Mesendoderm (in vitro differentiated cells): ENCODE measurements at regions not wholly inside any gene's neighbourhood (a gene's known extent, or its start where the extent isn't known, plus 50 kb on each side); places are given as distances from the start of the nearest gene placed in this dataset.
"Not testable (repeated sequence)": the region's sequence is repeated elsewhere in the genome, so short reads cannot be mapped to it uniquely, and the experiment has no call there.

ENCODE experiments used
- DNase-seq: peaks from one replicate; pipeline ENCODE4 v3.0.0; 2013
- H2AK5ac ChIP-seq: 2 replicates; pipeline ENCODE4 v1.6.1; 2013; ENCODE audit warnings: low read length, inconsistent platforms
- H2BK120ac ChIP-seq: 2 replicates; pipeline ENCODE4 v1.6.1; 2013; ENCODE audit warnings: low read depth, mild to moderate bottlenecking, low read length, moderate library complexity, mixed read lengths
- H2BK15ac ChIP-seq: replicated peaks from 2 replicates; pipeline ENCODE4 v1.6.1; 2013; ENCODE audit warnings: low read depth, mild to moderate bottlenecking, moderate library complexity
- H2BK5ac ChIP-seq: 2 replicates; pipeline ENCODE4 v1.6.1; 2013; ENCODE audit warnings: low read length, inconsistent platforms
- H3K18ac ChIP-seq: 2 replicates; pipeline ENCODE4 v1.6.1; 2013; ENCODE audit warnings: mild to moderate bottlenecking, low read length, mixed read lengths
- H3K23ac ChIP-seq: one replicate; pipeline ENCODE4 v1.6.1; 2013; ENCODE audit warnings: low read length
- H3K27ac ChIP-seq: 2 replicates; pipeline ENCODE4 v1.5.1; 2013; ENCODE audit warnings: low read depth, mild to moderate bottlenecking, inconsistent platforms, low read length, moderate library complexity
- H3K27me3 ChIP-seq: 2 replicates; pipeline ENCODE4 v1.6.1; 2013; ENCODE audit warnings: low read length, control low read depth, mild to moderate bottlenecking, inconsistent platforms; ENCODE audit not compliant: insufficient read depth, poor library complexity
- H3K36me3 ChIP-seq: 2 replicates; pipeline ENCODE4 v1.6.1; 2013; ENCODE audit warnings: low read length, inconsistent platforms; ENCODE audit not compliant: control insufficient read depth, insufficient read depth
- H3K4ac ChIP-seq: one replicate; pipeline ENCODE4 v1.6.1; 2013; ENCODE audit warnings: low read depth, mild to moderate bottlenecking, low read length, moderate library complexity
- H3K4me1 ChIP-seq: 2 replicates; pipeline ENCODE4 v1.6.1; 2013; ENCODE audit warnings: low read depth, low read length, inconsistent platforms; ENCODE audit not compliant: control insufficient read depth
- H3K4me2 ChIP-seq: 2 replicates; pipeline ENCODE4 v1.6.1; 2013; ENCODE audit warnings: low read length
- H3K4me3 ChIP-seq: 2 replicates; pipeline ENCODE4 v1.5.1; 2013; ENCODE audit warnings: mild to moderate bottlenecking, low read length
- H3K56ac ChIP-seq: one replicate; pipeline ENCODE4 v1.6.1; 2013; ENCODE audit warnings: low read length
- H3K79me1 ChIP-seq: 2 replicates; pipeline ENCODE4 v1.6.1; 2013; ENCODE audit warnings: low read length, inconsistent platforms
- H3K79me2 ChIP-seq: 2 replicates; pipeline ENCODE4 v1.6.1; 2013; ENCODE audit warnings: mild to moderate bottlenecking, low read length; ENCODE audit not compliant: control insufficient read depth, insufficient read depth
- H3K9ac ChIP-seq: 2 replicates; pipeline ENCODE4 v1.6.1; 2013; ENCODE audit warnings: low read length, inconsistent platforms
- H4K5ac ChIP-seq: one replicate; pipeline ENCODE4 v1.6.1; 2013; ENCODE audit warnings: low read length
- H4K8ac ChIP-seq: one replicate; pipeline ENCODE4 v1.6.1; 2013; ENCODE audit warnings: low read depth, mild to moderate bottlenecking, control low read depth, low read length, moderate library complexity
- WGBS: extraction: QIAGEN DNeasy Blood & Tissue Kit; methylation state at CpG from one replicate; pipeline ENCODE4 v1.1.7; 2013; ENCODE audit warnings: low lambda C conversion rate, missing lambda C conversion rate; ENCODE audit not compliant: insufficient coverage; ENCODE audit errors: extremely low coverage; 5-methylcytosine and 5-hydroxymethylcytosine counted together

GRCh38 chr5:158039441-158039840 lies 180.5 kb upstream of the CLINT1 start:
- Histone ChIP-seq H3K27me3 (no peaks in the 10 kb centered on the region), H2BK5ac (no peak overlapping the region), H3K18ac (no peak overlapping the region), H2BK120ac (no peak overlapping the region), H3K79me1 (no peaks in the 10 kb centered on the region), H3K4ac (no peak overlapping the region), H4K5ac (no peak overlapping the region), H2BK15ac (no peak overlapping the region), H3K56ac (no peak overlapping the region), H3K36me3 (no peaks in the 10 kb centered on the region), H3K4me1 (no peaks in the 10 kb centered on the region), H3K79me2 (no peaks in the 10 kb centered on the region), H3K4me2 (no peak overlapping the region), H4K8ac (no peak overlapping the region), H3K27ac (no peak overlapping the region), H3K4me3 (no peak overlapping the region), H2AK5ac (no peak overlapping the region), H3K9ac (no peak overlapping the region), H3K23ac (no peak overlapping the region)
- DNase-seq, result no peak
- WGBS, result no CpG with 5 or more reads among the region's 1 CpG

GRCh38 chr5:158036983-158037595 lies 178.1 kb upstream of the CLINT1 start:
- not testable (repeated sequence) for H4K5ac ChIP-seq, H3K23ac ChIP-seq, H2BK15ac ChIP-seq, H3K56ac ChIP-seq, H3K27ac ChIP-seq, H2BK120ac ChIP-seq, H3K4me2 ChIP-seq, H3K36me3 ChIP-seq, H3K79me1 ChIP-seq, H3K4me3 ChIP-seq, H3K27me3 ChIP-seq, H4K8ac ChIP-seq, H3K9ac ChIP-seq, H3K4ac ChIP-seq, H2BK5ac ChIP-seq, H2AK5ac ChIP-seq, H3K79me2 ChIP-seq, H3K18ac ChIP-seq, DNase-seq, H3K4me1 ChIP-seq
- WGBS, result no CpG with 5 or more reads among the region's 31 CpGs

GRCh38 chr5:158034586-158034985 lies 175.6 kb upstream of the CLINT1 start:
- not testable (repeated sequence) for H3K18ac ChIP-seq, H3K4me3 ChIP-seq, H3K9ac ChIP-seq, H3K36me3 ChIP-seq, H4K5ac ChIP-seq, H2AK5ac ChIP-seq, H2BK120ac ChIP-seq, H3K4me2 ChIP-seq, H3K79me2 ChIP-seq, H4K8ac ChIP-seq, H2BK5ac ChIP-seq, H3K27ac ChIP-seq, H3K23ac ChIP-seq, DNase-seq, H3K27me3 ChIP-seq, H3K4me1 ChIP-seq, H3K56ac ChIP-seq, H3K4ac ChIP-seq, H2BK15ac ChIP-seq, H3K79me1 ChIP-seq
- no CpG with 5 or more reads among the region's 6 CpGs for WGBS

- Histone ChIP-seq H2BK5ac (no peak overlapping the region), H3K4ac (no peak overlapping the region), H3K79me2 (no peaks in the 10 kb centered on the region), H3K4me3 (no peak overlapping the region), H3K23ac (no peak overlapping the region), H3K4me1 (no peaks in the 10 kb centered on the region), H3K9ac (no peak overlapping the region), H2BK120ac (no peak overlapping the region), H3K4me2 (no peak overlapping the region), H3K36me3 (no peaks in the 10 kb centered on the region), H3K27me3 (no peaks in the 10 kb centered on the region), H3K18ac (no peak overlapping the region), H2AK5ac (no peak overlapping the region), H4K5ac (no peak overlapping the region), H3K27ac (no peak overlapping the region), H3K56ac (no peak overlapping the region), H3K79me1 (no peaks in the 10 kb centered on the region), H2BK15ac (no peak overlapping the region), H4K8ac (no peak overlapping the region)
- DNase-seq, result no peak
- no CpG with 5 or more reads among the region's 1 CpG for whole genome bisulfite sequencing
These were observed 174.8 kb upstream of the CLINT1 start for GRCh38 chr5:158033724-158034123.

GRCh38 chr5:158033076-158033475 lies 174.1 kb upstream of the CLINT1 start:
- no peak overlapping the region for H3K9ac ChIP-seq
- H3K27me3 ChIP-seq, result no peaks in the 10 kb centered on the region
- H3K79me1 ChIP-seq, result no peaks in the 10 kb centered on the region
- DNase-seq, result no peak
- H3K23ac ChIP-seq, result no peak overlapping the region
- H3K4me2 ChIP-seq, result no peak overlapping the region
- no peak overlapping the region for H3K4me3 ChIP-seq
- H2BK15ac ChIP-seq, result no peak overlapping the region
- WGBS, result no CpG with 5 or more reads among the region's 5 CpGs
- H4K8ac ChIP-seq, result no peak overlapping the region
- no peak overlapping the region for H2BK5ac ChIP-seq
- H3K36me3 ChIP-seq, result no peaks in the 10 kb centered on the region
- H2AK5ac ChIP-seq, result no peak overlapping the region
- no peaks in the 10 kb centered on the region for H3K79me2 ChIP-seq
- no peak overlapping the region for H3K4ac ChIP-seq
- H4K5ac ChIP-seq, result no peak overlapping the region
- no peak overlapping the region for H2BK120ac ChIP-seq
- no peak overlapping the region for H3K18ac ChIP-seq
- H3K56ac ChIP-seq, result no peak overlapping the region
- H3K4me1 ChIP-seq, result no peaks in the 10 kb centered on the region
- H3K27ac ChIP-seq, result no peak overlapping the region

- DNase-seq, result no peak
- Histone ChIP-seq H3K79me2 (no peaks in the 10 kb centered on the region), H4K8ac (no peak overlapping the region), H2BK5ac (no peak overlapping the region), H2BK15ac (no peak overlapping the region), H3K4me1 (peaks cover 2% of the 10 kb centered on the region), H3K27ac (no peak overlapping the region), H3K36me3 (no peaks in the 10 kb centered on the region), H3K18ac (no peak overlapping the region), H3K9ac (no peak overlapping the region), H3K79me1 (no peaks in the 10 kb centered on the region), H3K4me2 (no peak overlapping the region), H3K56ac (no peak overlapping the region), H3K4ac (no peak overlapping the region), H3K27me3 (no peaks in the 10 kb centered on the region), H2BK120ac (no peak overlapping the region), H3K23ac (no peak overlapping the region), H2AK5ac (no peak overlapping the region), H4K5ac (no peak overlapping the region), H3K4me3 (no peak overlapping the region)
- WGBS, result no CpG with 5 or more reads among the region's 1 CpG
These were observed 173.3 kb upstream of the CLINT1 start for GRCh38 chr5:158032246-158032645.
